ENCODE measurements at regions not wholly inside any gene's neighbourhood (a gene's known extent, or its start where the extent isn't known, plus 50 kb on each side); places are given as distances from the start of the nearest gene placed in this dataset.
"Not testable (repeated sequence)": the region's sequence is repeated elsewhere in the genome, so short reads cannot be mapped to it uniquely, and the experiment has no call there.

GRCh38 chr14:22233377-22233776 lies 355.6 kb downstream of the DAD1 start:
- no peak for DNase-seq

- DNase-seq: no peak
Measured at GRCh38 chr14:22232933-22233332, 356.1 kb downstream of the DAD1 start.

- DNase-seq: no peak
Measured at GRCh38 chr14:22232486-22232885, 356.5 kb downstream of the DAD1 start.

- no peak for DNase-seq
Measured at GRCh38 chr14:22231018-22231417, 358.0 kb downstream of the DAD1 start.

- DNase-seq: no peak
Measured at GRCh38 chr14:22230517-22230916, 358.5 kb downstream of the DAD1 start.

- DNase-seq: no peak
Measured at GRCh38 chr14:22227084-22227483, 361.9 kb downstream of the DAD1 start.

GRCh38 chr14:22226381-22226780 lies 362.6 kb downstream of the DAD1 start:
- peak; percentile 45 for DNase-seq

GRCh38 chr14:22225516-22226140 lies 363.4 kb downstream of the DAD1 start:
- peak; percentile 79 for DNase-seq

- DNase-seq: peak; percentile 23
Measured at GRCh38 chr14:22221508-22221907, 367.5 kb downstream of the DAD1 start.

GRCh38 chr14:22220427-22220826 lies 368.6 kb downstream of the DAD1 start:
- DNase-seq: peak; percentile 23

GRCh38 chr14:22218728-22219127 lies 370.3 kb downstream of the DAD1 start:
- no peak for DNase-seq

- DNase-seq: peak; percentile 10
Measured at GRCh38 chr14:22213120-22213519, 375.9 kb downstream of the DAD1 start.

- no peak for DNase-seq
Measured at GRCh38 chr14:22210906-22211305, 378.1 kb downstream of the DAD1 start.

GRCh38 chr14:22210026-22210425 lies 379.0 kb downstream of the DAD1 start:
- no peak for DNase-seq

GRCh38 chr14:22203036-22203435 lies 386.0 kb downstream of the DAD1 start:
- no peak for DNase-seq

GRCh38 chr14:22202313-22202712 lies 386.7 kb downstream of the DAD1 start:
- no peak for DNase-seq

GRCh38 chr14:22200977-22201605 lies 387.9 kb downstream of the DAD1 start:
- DNase-seq: peak; percentile 48

GRCh38 chr14:22200131-22200530 lies 388.9 kb downstream of the DAD1 start:
- DNase-seq: not testable (repeated sequence)

GRCh38 chr14:22194664-22195063 lies 394.4 kb downstream of the DAD1 start:
- DNase-seq: peak; percentile 60

- peak; percentile 69 for DNase-seq
Measured at GRCh38 chr14:22190411-22191191, 398.4 kb downstream of the DAD1 start.

GRCh38 chr14:22189881-22190280 lies 399.1 kb downstream of the DAD1 start:
- DNase-seq: no peak

GRCh38 chr14:22188318-22188717 lies 400.7 kb downstream of the DAD1 start:
- peak; percentile 8 for DNase-seq

- DNase-seq: no peak
Measured at GRCh38 chr14:22185789-22186188, 403.2 kb downstream of the DAD1 start.

GRCh38 chr14:22185191-22185590 lies 403.8 kb downstream of the DAD1 start:
- peak; percentile 13 for DNase-seq

Measured in fibroblast of skin of abdomen (primary cell).